CD4-positive, alpha-beta T cell treated with Interleukin-15 for 4 hours (primary cell): ENCODE measurements at regions not wholly inside any gene's neighbourhood (a gene's known extent, or its start where the extent isn't known, plus 50 kb on each side); places are given as distances from the start of the nearest gene placed in this dataset.

Experiments used
- DNase-seq: peaks from one replicate; pipeline ENCODE4 v3.0.0-alpha.2; 2020; ENCODE audit warnings: low spot score

- DNase-seq = no peak
Observed at GRCh38 chr20:22315073-22315472, 269.3 kb downstream of the FOXA2 start.

DNA sequence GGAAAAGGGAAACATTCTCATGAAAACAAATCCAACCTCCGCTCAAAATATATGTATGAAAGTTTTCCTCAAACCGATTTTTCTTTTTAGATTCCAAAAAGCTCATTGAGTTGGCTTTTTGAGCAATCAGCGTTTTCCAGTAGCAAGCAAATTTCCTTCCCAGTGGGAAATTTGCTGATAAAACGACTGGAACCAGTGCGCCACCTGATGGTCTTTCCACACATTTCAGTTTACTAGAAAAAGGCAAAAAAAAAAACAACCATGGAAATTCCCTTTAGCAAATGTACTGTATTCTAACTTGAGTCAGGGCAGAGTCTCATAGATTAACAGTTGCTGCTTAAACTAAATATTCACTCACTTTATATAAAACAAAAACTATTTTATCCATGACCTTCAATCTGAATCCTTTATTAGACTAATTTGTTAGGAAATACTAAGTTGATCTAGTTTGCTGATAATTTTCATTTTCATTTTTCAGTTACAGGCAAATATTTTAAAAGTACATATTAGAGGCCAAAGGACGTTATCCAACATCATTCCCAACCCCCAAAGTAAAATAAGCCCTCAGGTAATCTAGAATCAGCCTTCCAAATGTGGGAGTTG lies 271.5 kb downstream of the FOXA2 start:
- no peak for DNase-seq

DNA sequence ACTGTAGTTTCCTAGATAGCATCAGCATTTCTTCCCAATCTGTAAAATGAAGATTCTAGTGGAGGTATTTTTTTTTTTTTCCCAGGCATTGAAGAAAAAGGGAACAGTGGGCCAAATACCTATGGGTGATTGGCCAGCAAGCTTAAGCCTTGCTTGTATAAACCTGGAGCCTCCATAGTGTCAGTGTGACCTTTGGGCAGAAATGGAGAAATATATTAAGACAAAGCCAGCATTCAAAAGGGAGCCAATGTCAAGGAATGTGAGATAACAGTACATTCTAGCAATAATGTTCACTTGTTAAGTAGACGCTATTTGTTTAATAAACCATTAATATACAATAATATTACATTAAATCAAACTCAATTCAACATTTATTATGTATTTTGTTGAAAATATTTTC lies 275.4 kb downstream of the FOXA2 start:
- no peak for DNase-seq

- no peak for DNase-seq
Observed at GRCh38 chr20:22307409-22307808, 277.0 kb downstream of the FOXA2 start.

DNA sequence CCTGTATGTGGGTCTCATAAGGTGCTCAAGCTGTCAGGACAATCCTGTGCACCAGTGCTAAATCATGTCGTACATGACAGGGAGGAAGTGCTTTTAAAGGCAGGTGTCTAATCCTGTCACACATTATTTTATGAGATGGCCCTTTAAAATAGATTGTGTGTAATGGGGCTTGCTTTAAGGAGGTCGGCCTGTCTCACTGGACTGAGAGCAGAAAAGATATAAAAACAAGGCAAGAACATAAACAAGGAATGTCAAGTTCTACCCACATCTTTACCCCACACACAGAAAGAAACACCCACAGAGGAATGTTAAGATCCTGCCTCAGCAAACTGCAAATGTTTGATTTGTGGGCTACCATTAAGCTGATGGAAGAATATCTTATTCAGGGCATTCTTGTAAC lies 279.0 kb downstream of the FOXA2 start:
- DNase-seq = no peak

- DNase-seq = no peak
Observed at GRCh38 chr20:22303523-22303922, 280.8 kb downstream of the FOXA2 start.

DNA sequence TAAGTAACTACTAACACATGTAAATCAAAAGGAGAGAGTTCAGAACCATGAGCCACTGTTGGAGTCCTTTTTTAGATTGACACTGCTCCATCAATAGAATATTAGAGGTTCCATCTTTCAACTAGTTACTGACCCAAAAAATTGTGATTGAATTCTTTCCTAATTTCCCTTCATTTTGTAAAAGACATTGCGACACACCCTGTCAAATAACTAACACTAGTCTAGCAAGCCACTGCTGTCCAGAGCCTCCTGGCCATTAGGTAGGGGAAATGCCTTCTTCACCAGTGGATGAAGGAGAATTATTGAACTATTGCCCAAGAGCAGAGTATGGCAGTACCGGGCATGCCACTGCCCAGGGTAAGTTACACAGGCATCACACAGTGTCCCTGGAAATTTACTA lies 282.3 kb downstream of the FOXA2 start:
- DNase-seq = no peak

- no peak for DNase-seq
Observed at GRCh38 chr20:22293886-22294285, 290.5 kb downstream of the FOXA2 start.

GRCh38 chr20:22289442-22289841 lies 294.9 kb downstream of the FOXA2 start:
- no peak for DNase-seq

GRCh38 chr20:22288957-22289356 lies 295.4 kb downstream of the FOXA2 start:
- DNase-seq = no peak

DNA sequence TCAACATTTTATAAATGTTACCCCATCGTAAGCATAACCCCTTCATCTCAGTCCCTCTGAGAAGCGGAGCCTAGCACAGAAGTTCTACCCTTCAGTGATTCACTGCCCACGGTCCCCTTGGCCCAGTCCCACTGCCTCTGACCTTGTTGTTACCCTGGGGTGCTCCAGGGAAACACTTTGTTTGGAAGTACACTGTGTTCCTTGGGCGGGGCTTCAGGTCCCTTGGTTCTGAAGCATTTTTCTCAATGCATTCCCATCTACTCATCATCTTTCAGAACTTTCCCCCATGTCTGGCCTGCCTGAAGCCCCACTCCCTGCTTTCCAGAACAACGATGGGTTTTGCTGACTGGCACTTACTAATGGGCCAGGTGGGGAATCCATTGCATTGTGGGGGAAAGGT lies 296.2 kb downstream of the FOXA2 start:
- no peak for DNase-seq

GRCh38 chr20:22285555-22285954 lies 298.8 kb downstream of the FOXA2 start:
- no peak for DNase-seq

GRCh38 chr20:22282696-22283095 lies 301.7 kb downstream of the FOXA2 start:
- no peak for DNase-seq

DNA sequence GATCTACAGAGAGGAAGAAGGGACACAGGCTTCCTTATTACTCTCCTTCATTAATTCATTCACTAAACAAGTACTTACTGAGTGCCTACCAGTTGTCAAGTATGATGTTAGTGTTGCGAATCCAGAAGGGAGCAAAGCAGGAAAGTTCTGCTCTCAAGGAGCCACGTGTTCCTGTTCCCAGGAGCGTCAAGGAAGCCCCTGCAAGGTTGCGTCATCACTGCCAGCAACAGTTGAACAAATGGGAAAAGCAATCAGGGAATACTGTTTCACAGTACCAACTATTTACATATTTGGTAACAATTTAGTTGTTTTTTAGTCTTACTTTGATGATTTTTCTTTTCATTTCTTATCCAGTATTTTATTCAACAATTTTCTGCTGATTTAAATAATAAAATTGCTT lies 310.0 kb downstream of the FOXA2 start:
- DNase-seq = no peak

DNA sequence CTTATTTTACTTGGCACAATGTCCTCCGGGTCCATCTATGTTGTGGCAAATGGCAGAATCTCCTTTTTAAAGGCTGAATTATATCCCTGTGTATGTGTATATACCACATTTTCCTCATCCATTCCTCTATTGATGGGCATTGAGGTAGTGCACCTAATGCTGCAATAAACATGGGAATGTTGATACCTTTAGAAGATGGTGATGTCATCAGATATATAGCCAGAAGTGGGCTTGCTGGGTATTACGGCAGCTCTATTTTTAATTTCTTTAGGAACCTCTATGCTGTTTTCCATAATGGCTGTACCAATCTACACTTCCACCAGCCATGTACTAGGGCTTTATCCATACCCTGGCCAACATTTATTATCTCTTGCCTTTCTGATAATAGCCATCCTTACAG lies 315.7 kb downstream of the FOXA2 start:
- DNase-seq = no peak

DNA sequence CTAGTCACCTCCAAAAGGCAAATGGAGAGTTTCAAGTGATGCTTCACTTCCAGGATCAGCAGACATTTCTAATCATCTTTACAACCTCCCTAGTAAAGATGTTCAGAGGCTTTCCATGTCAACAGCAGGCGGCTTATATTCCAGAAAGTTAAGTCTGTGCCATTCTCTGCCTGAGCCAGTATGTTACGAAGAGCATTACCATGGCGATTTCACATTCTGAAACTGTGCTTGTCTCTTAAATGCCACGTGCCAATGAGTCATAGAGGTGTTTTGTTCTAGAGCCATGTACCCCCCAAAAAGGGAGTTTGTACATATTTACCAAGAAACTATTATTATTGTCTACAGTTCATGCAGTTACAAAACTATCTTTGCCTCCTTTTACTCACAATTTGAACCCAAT lies 319.5 kb downstream of the FOXA2 start:
- DNase-seq = no peak

DNA sequence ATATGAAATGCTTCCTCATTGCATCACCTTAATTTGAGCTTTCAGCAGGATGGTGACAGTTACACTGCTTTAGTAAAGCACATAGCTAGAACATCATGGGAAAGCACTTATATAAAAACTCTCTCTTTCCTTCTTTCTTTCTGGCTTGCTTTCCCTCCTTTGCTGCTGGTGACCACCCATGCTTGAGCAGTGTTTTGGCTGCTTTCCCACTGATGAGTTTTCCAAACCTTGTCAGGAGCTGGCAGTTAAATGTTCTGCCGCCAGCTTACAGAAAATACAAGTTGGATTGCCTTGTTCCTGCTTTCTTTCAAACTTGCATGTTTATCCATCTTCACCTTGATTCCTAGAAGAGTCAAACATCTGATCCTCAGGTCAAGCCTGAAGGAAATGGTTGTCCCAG lies 323.9 kb downstream of the FOXA2 start:
- DNase-seq = no peak

- DNase-seq = no peak
Observed at GRCh38 chr20:22257912-22258311, 326.5 kb downstream of the FOXA2 start.

DNA sequence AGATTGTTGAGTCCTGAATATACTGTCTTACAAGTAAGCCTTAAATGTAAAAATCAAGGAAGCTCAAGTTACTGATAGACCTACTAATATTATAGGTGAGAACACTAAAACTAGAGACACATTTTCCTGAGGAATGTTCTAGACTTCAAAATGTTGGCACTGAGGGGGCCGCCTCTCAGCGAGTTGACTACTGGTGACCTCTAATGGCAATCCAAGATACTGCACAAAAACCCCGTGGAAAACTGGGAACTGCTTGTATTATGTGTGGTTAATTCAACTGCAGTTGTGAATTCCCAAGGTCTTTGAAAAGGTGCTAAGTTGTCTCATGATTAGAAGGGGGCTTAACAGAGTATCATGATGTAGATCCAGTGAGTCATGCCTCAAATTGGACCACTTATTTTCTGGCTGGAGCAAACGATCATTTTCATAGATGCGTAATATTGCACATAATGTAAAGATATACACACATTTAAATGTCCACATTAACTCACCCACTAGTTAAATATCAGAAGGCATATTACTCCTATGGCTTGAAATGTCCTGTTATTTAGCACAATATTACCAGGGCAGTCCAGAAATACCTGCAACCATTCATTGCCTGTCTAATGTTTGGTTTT lies 336.2 kb downstream of the FOXA2 start:
- DNase-seq = no peak

- no peak for DNase-seq
Observed at GRCh38 chr20:22245139-22245538, 339.2 kb downstream of the FOXA2 start.

DNA sequence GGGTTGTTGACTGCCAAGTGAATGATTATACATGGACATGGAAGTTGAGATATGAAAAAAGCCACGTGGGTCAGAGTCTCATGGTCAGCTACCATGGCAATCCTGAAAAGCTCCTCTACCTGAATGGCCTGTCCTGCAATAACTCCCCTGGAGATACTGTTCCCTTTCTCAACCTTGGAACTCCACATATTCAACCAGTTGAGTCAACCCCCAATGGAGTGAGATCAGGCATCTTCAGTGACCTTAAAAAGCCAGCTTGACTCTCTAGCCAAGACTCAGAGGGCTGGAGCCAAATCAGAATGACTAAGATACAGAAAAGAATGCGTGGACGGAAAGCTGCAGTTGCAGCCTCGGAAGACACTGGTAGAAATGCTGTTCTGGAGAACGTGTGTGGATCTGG lies 341.3 kb downstream of the FOXA2 start:
- DNase-seq = no peak

DNA sequence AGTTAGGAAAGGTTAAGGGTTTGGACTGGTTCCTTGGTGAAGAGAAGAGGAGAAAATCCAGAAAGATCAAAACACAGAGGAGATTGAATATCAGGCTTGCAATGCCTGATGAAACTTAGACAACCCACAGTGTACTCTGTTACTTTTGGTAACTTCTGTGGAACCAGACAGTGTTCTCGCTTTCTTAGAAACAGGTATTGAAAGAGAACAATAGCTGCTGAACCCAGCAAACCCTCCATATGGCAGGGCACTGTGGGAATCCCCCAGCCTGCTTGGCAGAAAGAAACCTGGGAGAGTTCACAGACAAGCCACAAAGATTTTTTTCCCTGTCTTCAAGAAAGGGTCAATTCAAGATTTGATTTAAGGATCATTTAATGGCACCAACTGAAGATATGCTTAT lies 342.8 kb downstream of the FOXA2 start:
- DNase-seq = no peak

GRCh38 chr20:22232923-22233322 lies 351.4 kb downstream of the FOXA2 start:
- no peak for DNase-seq

GRCh38 chr20:22232473-22232872 lies 351.9 kb downstream of the FOXA2 start:
- DNase-seq = no peak
